ENCODE measurements at regions not wholly inside any gene's neighbourhood (a gene's known extent, or its start where the extent isn't known, plus 50 kb on each side); places are given as distances from the start of the nearest gene placed in this dataset.

GRCh38 chrX:102866981-102867656, 70.0 kb upstream of the RAB40AL start:
- Histone ChIP-seq H3K4me1 (ENCODE audit: control insufficient read depth in 4 of 4, insufficient read depth in 4 of 4, low read length in 3 of 4) (no peaks in the 10 kb centered on the region), H3K36me3 (ENCODE audit: control insufficient read depth in 4 of 4, insufficient read depth in 3 of 4, low read depth in 1 of 4, low read length in 3 of 4) (peaks cover 0 to 2% (median 1%) of the 10 kb centered on the region in 4 donors), H3K4me3 (ENCODE audit: low read depth in 1 of 3, low read length in 3 of 3) (no peak overlapping the region), H3K9ac (ENCODE audit: low read depth in 1 of 2, low read length in 2 of 2) (no peak overlapping the region), H3K27ac (ENCODE audit: low read depth in 1 of 2, low read length in 2 of 2) (no peak overlapping the region), H3K9me3 (ENCODE audit: control insufficient read depth in 4 of 4, low read length in 3 of 4) (no peaks in the 10 kb centered on the region), H3K27me3 (ENCODE audit: control insufficient read depth in 4 of 4, insufficient read depth in 4 of 4, low read length in 3 of 4) (no peaks in the 10 kb centered on the region)
- 88% methylated on average over 2 of the region's 2 CpGs for WGBS
- DNase-seq (ENCODE audit: low spot score), result no peak
- TF ChIP-seq MAX (IDR thresholded peaks at IDR 0.05) (no peak), ZBTB33 (IDR thresholded peaks at IDR 0.05) (no peak), HNF4G (IDR thresholded peaks at IDR 0.05) (no peak), SP1 (IDR thresholded peaks at IDR 0.05) (no peak), JUND (IDR thresholded peaks at IDR 0.05) (no peak), FOXA2 (IDR thresholded peaks at IDR 0.05) (no peak)

GRCh38 chrX:102883491-102883890, 53.6 kb upstream of the RAB40AL start:
- TF ChIP-seq FOXA1 (IDR thresholded peaks at IDR 0.05) (no peak), FOXA2 (IDR thresholded peaks at IDR 0.05) (no peak), CTCF (IDR thresholded peaks at IDR 0.05; ENCODE audit: low read depth, low read length, missing input control) (no peak), HNF4G (IDR thresholded peaks at IDR 0.05) (no peak), ZBTB33 (IDR thresholded peaks at IDR 0.05) (no peak), YY1 (IDR thresholded peaks at IDR 0.05) (no peak), ATF3 (IDR thresholded peaks at IDR 0.05) (no peak), SP1 (IDR thresholded peaks at IDR 0.05) (no peak)
- no peaks in the 10 kb centered on the region for H3K4me1 ChIP-seq (ENCODE audit: control insufficient read depth in 4 of 4, insufficient read depth in 4 of 4, low read length in 3 of 4)
- no peak overlapping the region for H3K9ac ChIP-seq (ENCODE audit: low read depth in 1 of 2, low read length in 2 of 2)
- 91% methylated on average over 7 of the region's 7 CpGs for WGBS
- H3K36me3 ChIP-seq (ENCODE audit: control insufficient read depth in 4 of 4, insufficient read depth in 3 of 4, low read depth in 1 of 4, low read length in 3 of 4), result peaks cover 0 to 6% (median 2%) of the 10 kb centered on the region in 4 donors
- no peak for DNase-seq (ENCODE audit: low spot score)
- no peak overlapping the region for H3K27ac ChIP-seq (ENCODE audit: low read depth in 1 of 2, low read length in 2 of 2)
- H3K27me3 ChIP-seq (ENCODE audit: control insufficient read depth in 4 of 4, insufficient read depth in 4 of 4, low read length in 3 of 4), result no peaks in the 10 kb centered on the region
- no peak overlapping the region for H3K4me3 ChIP-seq (ENCODE audit: low read depth in 1 of 3, low read length in 3 of 3)
- no peaks in the 10 kb centered on the region for H3K9me3 ChIP-seq (ENCODE audit: control insufficient read depth in 4 of 4, low read length in 3 of 4)
